Fibroblast of lung (primary cell): ENCODE measurements at regions not wholly inside any gene's neighbourhood (a gene's known extent, or its start where the extent isn't known, plus 50 kb on each side); places are given as distances from the start of the nearest gene placed in this dataset.
A peak's percentile ranks its signal among the peaks of the same experiment; 100 is the strongest.

Source experiments
- DNase-seq, 2 donors: peaks; one replicate each; pipeline versions ENCODE4 v3.0.0 to v3.0.0-alpha.2; 2010; ENCODE audit warnings: low read depth in 2 of 2
- H2AFZ ChIP-seq: 2 replicates; pipeline ENCODE4 v1.5.1; 2012; ENCODE audit warnings: low read length, control low read depth, inconsistent platforms
- H3K27ac ChIP-seq: 2 replicates; pipeline ENCODE4 v1.5.1; 2011; ENCODE audit warnings: low read length, control low read depth; ENCODE audit not compliant: insufficient read depth
- H3K27me3 ChIP-seq: 2 replicates; pipeline ENCODE4 v1.5.1; 2011; ENCODE audit warnings: mild to moderate bottlenecking, low read length; ENCODE audit not compliant: control insufficient read depth, insufficient read depth
- H3K36me3 ChIP-seq: 2 replicates; pipeline ENCODE4 v1.5.1; 2011; ENCODE audit warnings: low read length; ENCODE audit not compliant: control insufficient read depth, insufficient read depth
- H3K4me1 ChIP-seq: 2 replicates; pipeline ENCODE4 v1.5.1; 2011; ENCODE audit warnings: low read length; ENCODE audit not compliant: control insufficient read depth, insufficient read depth; ENCODE audit errors: extremely low read depth
- H3K4me2 ChIP-seq: 2 replicates; pipeline ENCODE4 v1.5.1; 2011; ENCODE audit warnings: low read length, control low read depth; ENCODE audit not compliant: insufficient read depth; ENCODE audit errors: extremely low read depth
- H3K4me3 ChIP-seq, 4 experiments: fragments of 200-600 bp in 1 of 4; sonication (generic) in 1 of 4; replicated peaks in 1 of 4; 2 replicates each; pipeline ENCODE4 v1.5.1; 2011 to 2016; ENCODE audit warnings: low read length in 4 of 4, low read depth in 3 of 4, mild to moderate bottlenecking in 3 of 4, control low read depth in 2 of 4, inconsistent platforms in 1 of 4, mixed read lengths in 1 of 4; ENCODE audit not compliant: insufficient read depth in 1 of 4; ENCODE audit errors: control extremely low read depth in 1 of 4
- H3K79me2 ChIP-seq: 2 replicates; pipeline ENCODE4 v1.5.1; 2012; ENCODE audit warnings: mild to moderate bottlenecking, low read length, inconsistent platforms; ENCODE audit not compliant: control insufficient read depth, insufficient read depth
- H3K9ac ChIP-seq: 2 replicates; pipeline ENCODE4 v1.5.1; 2011; ENCODE audit warnings: mild to moderate bottlenecking, low read length, control low read depth; ENCODE audit not compliant: insufficient read depth
- H3K9me3 ChIP-seq: 2 replicates; pipeline ENCODE4 v1.5.1; 2012; ENCODE audit warnings: low read depth, low read length; ENCODE audit not compliant: control insufficient read depth, insufficient read depth
- H4K20me1 ChIP-seq: 2 replicates; pipeline ENCODE4 v1.5.1; 2011; ENCODE audit warnings: low read length; ENCODE audit not compliant: control insufficient read depth, insufficient read depth; ENCODE audit errors: extremely low read depth
- EZH2 ChIP-seq: IDR thresholded peaks from 2 replicates; pipeline ENCODE4 v1.5.1; 2012; ENCODE audit warnings: low read length, control low read depth, mild to moderate bottlenecking; ENCODE audit errors: missing control alignments
- TF ChIP-seq, protein P1 (sequence below), 2 donors: IDR thresholded peaks in 1 of 2; conservative IDR thresholded peaks in 1 of 2; 1 replicate in 1 of 2; 2 replicates in 1 of 2; pipeline ENCODE4 v1.5.1; 2011 to 2012; ENCODE audit warnings: low read length in 2 of 2, control low read depth in 1 of 2, inconsistent platforms in 1 of 2, low read depth in 1 of 2, mild to moderate bottlenecking in 1 of 2

DNA sequence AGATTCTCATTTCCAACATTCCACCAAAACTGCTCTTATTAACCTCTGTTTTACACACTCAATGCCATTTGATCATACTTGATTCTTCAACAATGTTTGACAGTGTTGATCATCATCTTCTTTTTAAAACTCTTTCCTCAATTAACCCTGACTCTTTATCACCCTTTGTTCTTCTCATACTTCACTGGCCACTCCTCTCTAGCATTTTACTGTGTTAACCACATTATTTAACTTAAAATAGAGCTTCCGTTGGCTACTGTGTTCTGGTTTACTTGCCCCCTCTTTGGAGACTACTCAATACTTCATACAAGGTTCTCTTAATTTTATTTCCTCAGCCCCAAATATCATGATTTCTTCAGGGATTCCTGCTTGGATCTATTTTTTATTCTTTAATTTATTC, 121.1 kb upstream of the SPRY2 start:
- no peak for DNase-seq
- Histone ChIP-seq H3K9ac (no peak overlapping the region), H3K79me2 (no peaks in the 10 kb centered on the region), H2AFZ (no peak overlapping the region), H3K27me3 (no peaks in the 10 kb centered on the region), H3K4me3 (no peak overlapping the region), H3K4me1 (no peaks in the 10 kb centered on the region), H4K20me1 (no peaks in the 10 kb centered on the region), H3K27ac (no peak overlapping the region), H3K36me3 (no peaks in the 10 kb centered on the region), H3K4me2 (no peak overlapping the region), H3K9me3 (no peaks in the 10 kb centered on the region)
- TF ChIP-seq EZH2 = no peak
- TF ChIP-seq, protein P1, sequence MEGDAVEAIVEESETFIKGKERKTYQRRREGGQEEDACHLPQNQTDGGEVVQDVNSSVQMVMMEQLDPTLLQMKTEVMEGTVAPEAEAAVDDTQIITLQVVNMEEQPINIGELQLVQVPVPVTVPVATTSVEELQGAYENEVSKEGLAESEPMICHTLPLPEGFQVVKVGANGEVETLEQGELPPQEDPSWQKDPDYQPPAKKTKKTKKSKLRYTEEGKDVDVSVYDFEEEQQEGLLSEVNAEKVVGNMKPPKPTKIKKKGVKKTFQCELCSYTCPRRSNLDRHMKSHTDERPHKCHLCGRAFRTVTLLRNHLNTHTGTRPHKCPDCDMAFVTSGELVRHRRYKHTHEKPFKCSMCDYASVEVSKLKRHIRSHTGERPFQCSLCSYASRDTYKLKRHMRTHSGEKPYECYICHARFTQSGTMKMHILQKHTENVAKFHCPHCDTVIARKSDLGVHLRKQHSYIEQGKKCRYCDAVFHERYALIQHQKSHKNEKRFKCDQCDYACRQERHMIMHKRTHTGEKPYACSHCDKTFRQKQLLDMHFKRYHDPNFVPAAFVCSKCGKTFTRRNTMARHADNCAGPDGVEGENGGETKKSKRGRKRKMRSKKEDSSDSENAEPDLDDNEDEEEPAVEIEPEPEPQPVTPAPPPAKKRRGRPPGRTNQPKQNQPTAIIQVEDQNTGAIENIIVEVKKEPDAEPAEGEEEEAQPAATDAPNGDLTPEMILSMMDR (conservative IDR thresholded peaks at IDR 0.05 in 1 of 2, IDR thresholded peaks at IDR 0.05 in 1 of 2; ENCODE audit: low read depth in 1 of 2, low read length in 2 of 2) = no peak

DNA sequence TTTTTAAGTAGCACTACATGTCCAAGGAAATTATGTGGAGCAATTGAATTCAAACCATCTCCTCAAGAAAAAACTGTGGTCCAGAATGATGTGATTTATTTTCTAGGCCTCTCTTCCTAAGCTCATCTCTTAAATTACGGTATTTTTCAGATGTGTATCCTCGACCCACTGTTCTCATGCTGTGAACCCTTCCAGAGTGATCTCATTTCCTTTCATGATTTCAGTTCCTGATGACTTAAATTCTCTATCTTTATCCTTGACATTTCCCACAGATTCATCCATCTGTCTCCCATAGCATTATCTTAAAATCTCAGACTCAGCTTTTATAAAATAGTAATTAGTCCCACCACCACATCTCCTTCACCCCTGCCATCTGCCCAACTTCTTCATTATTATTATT, 117.6 kb upstream of the SPRY2 start:
- Histone ChIP-seq H3K4me2 (no peak overlapping the region), H3K4me3 (no peak overlapping the region), H3K36me3 (no peaks in the 10 kb centered on the region), H4K20me1 (no peaks in the 10 kb centered on the region), H2AFZ (no peak overlapping the region), H3K4me1 (no peaks in the 10 kb centered on the region), H3K27ac (no peak overlapping the region), H3K9me3 (no peaks in the 10 kb centered on the region), H3K27me3 (no peaks in the 10 kb centered on the region), H3K9ac (no peak overlapping the region), H3K79me2 (no peaks in the 10 kb centered on the region)
- no peak for DNase-seq
- TF ChIP-seq, protein P1 (conservative IDR thresholded peaks at IDR 0.05 in 1 of 2, IDR thresholded peaks at IDR 0.05 in 1 of 2; ENCODE audit: low read depth in 1 of 2, low read length in 2 of 2) = no peak
- TF ChIP-seq EZH2 = no peak

DNA sequence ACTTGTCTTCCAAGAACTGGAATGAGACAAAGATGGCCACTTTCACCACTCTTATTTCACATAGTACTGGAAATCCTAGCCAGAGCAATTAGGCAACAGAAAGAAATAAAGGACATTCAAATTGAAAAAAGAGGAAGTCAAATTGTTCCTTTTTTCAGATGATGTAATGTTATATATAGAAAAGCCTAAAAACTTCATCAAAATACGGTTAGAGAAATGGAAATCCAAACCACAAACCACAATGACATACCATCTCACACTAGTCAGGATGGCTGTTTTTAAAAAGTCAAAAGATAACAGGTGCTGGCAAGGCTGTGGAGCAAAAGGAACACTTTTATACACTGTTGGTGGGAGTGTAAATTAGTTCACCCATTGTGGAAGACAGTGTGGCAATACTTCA, 113.3 kb upstream of the SPRY2 start:
- H3K27ac ChIP-seq = no peak overlapping the region

More for the DNA sequence above, 113.3 kb upstream of the SPRY2 start:
- Histone ChIP-seq H3K4me2 (no peak overlapping the region), H3K79me2 (no peaks in the 10 kb centered on the region), H3K4me3 (no peak overlapping the region), H3K9ac (no peak overlapping the region), H3K9me3 (no peaks in the 10 kb centered on the region), H3K36me3 (no peaks in the 10 kb centered on the region), H3K4me1 (no peaks in the 10 kb centered on the region), H2AFZ (no peak overlapping the region), H3K27me3 (no peaks in the 10 kb centered on the region), H4K20me1 (no peaks in the 10 kb centered on the region)
- TF ChIP-seq, protein P1 (conservative IDR thresholded peaks at IDR 0.05 in 1 of 2, IDR thresholded peaks at IDR 0.05 in 1 of 2; ENCODE audit: low read depth in 1 of 2, low read length in 2 of 2) = no peak
- TF ChIP-seq EZH2 = no peak
- DNase-seq = peak; percentile 70 to 79
